ENCODE measurements at regions not wholly inside any gene's neighbourhood (a gene's known extent, or its start where the extent isn't known, plus 50 kb on each side); places are given as distances from the start of the nearest gene placed in this dataset.
A peak's percentile ranks its signal among the peaks of the same experiment; 100 is the strongest.

- H3K79me2 ChIP-seq (ENCODE audit: control insufficient read depth, insufficient read depth, low read length): no peaks in the 10 kb centered on the region
- ChIA-PET POLR2A (no interaction called here), CTCF (interaction anchor here (1.3 to 1.4 kb wide), 2 partner anchors 9 to 16 kb away, joined by 3 to 7 read pairs; no protein-coding TSS in a partner anchor), SMC1A (ENCODE audit: uncharacterized antibody, unreplicated experiment) (interaction anchor here (1.0 to 2.7 kb wide), 4 partner anchors 9 to 18 kb away, joined by 4 to 13 read pairs (median 6); no protein-coding TSS in a partner anchor), RAD21 (ENCODE audit: unreplicated experiment) (no interaction called here)
- DNase-seq (ENCODE audit: low read depth, low spot score) (no peak), FAIRE-seq (no peak), ATAC-seq (peak; percentile 44)
- H3K9me3 ChIP-seq (replicated peaks; ENCODE audit: control insufficient read depth, insufficient read depth, low read length): no peaks in the 10 kb centered on the region
- H3K27me3 ChIP-seq (replicated peaks in 1 of 2; ENCODE audit: control insufficient read depth in 2 of 2, insufficient read depth in 2 of 2, low read length in 1 of 2): peaks cover 0 to 3% of the 10 kb centered on the region in 2 experiments; a peak in 1 of 4 replicates
- H3K9ac ChIP-seq (ENCODE audit: control insufficient read depth, insufficient read depth, low read length): no peak overlapping the region
- BruUV-seq (replicated peaks): no TSS peak
- H3K4me3 ChIP-seq: no peak overlapping the region
- no peaks in the 10 kb centered on the region for H3K4me1 ChIP-seq (ENCODE audit: control insufficient read depth, insufficient read depth, low read length)
- no peaks in the 10 kb centered on the region for H3K36me3 ChIP-seq (ENCODE audit: control insufficient read depth in 2 of 2, insufficient read depth in 2 of 2, low read length in 1 of 2)
- in situ Hi-C loops (cut with MboI) (no loop called here), intact Hi-C loops (cut with micrococcal nuclease; ENCODE audit: unreplicated experiment) (no loop called here)
- TF ChIP-seq, protein P1, sequence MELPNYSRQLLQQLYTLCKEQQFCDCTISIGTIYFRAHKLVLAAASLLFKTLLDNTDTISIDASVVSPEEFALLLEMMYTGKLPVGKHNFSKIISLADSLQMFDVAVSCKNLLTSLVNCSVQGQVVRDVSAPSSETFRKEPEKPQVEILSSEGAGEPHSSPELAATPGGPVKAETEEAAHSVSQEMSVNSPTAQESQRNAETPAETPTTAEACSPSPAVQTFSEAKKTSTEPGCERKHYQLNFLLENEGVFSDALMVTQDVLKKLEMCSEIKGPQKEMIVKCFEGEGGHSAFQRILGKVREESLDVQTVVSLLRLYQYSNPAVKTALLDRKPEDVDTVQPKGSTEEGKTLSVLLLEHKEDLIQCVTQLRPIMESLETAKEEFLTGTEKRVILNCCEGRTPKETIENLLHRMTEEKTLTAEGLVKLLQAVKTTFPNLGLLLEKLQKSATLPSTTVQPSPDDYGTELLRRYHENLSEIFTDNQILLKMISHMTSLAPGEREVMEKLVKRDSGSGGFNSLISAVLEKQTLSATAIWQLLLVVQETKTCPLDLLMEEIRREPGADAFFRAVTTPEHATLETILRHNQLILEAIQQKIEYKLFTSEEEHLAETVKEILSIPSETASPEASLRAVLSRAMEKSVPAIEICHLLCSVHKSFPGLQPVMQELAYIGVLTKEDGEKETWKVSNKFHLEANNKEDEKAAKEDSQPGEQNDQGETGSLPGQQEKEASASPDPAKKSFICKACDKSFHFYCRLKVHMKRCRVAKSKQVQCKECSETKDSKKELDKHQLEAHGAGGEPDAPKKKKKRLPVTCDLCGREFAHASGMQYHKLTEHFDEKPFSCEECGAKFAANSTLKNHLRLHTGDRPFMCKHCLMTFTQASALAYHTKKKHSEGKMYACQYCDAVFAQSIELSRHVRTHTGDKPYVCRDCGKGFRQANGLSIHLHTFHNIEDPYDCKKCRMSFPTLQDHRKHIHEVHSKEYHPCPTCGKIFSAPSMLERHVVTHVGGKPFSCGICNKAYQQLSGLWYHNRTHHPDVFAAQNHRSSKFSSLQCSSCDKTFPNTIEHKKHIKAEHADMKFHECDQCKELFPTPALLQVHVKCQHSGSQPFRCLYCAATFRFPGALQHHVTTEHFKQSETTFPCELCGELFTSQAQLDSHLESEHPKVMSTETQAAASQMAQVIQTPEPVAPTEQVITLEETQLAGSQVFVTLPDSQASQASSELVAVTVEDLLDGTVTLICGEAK (IDR thresholded peaks at IDR 0.05; ENCODE audit: borderline replicate concordance): peak; percentile 47; the same call in 1 of the 2 replicates
- TF ChIP-seq, protein P2, sequence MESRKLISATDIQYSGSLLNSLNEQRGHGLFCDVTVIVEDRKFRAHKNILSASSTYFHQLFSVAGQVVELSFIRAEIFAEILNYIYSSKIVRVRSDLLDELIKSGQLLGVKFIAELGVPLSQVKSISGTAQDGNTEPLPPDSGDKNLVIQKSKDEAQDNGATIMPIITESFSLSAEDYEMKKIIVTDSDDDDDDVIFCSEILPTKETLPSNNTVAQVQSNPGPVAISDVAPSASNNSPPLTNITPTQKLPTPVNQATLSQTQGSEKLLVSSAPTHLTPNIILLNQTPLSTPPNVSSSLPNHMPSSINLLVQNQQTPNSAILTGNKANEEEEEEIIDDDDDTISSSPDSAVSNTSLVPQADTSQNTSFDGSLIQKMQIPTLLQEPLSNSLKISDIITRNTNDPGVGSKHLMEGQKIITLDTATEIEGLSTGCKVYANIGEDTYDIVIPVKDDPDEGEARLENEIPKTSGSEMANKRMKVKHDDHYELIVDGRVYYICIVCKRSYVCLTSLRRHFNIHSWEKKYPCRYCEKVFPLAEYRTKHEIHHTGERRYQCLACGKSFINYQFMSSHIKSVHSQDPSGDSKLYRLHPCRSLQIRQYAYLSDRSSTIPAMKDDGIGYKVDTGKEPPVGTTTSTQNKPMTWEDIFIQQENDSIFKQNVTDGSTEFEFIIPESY (IDR thresholded peaks at IDR 0.05): 0 out of 2 replicates have a peak, but pooled peaks have one; percentile 35
- TF ChIP-seq, protein P3, sequence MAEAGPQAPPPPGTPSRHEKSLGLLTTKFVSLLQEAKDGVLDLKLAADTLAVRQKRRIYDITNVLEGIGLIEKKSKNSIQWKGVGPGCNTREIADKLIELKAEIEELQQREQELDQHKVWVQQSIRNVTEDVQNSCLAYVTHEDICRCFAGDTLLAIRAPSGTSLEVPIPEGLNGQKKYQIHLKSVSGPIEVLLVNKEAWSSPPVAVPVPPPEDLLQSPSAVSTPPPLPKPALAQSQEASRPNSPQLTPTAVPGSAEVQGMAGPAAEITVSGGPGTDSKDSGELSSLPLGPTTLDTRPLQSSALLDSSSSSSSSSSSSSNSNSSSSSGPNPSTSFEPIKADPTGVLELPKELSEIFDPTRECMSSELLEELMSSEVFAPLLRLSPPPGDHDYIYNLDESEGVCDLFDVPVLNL (IDR thresholded peaks at IDR 0.05; ENCODE audit: low read depth, low read length): no peak
- TF ChIP-seq HDAC6 (IDR thresholded peaks at IDR 0.05; ENCODE audit: unreplicated experiment): no peak
- no peak for TF ChIP-seq MTA3 (IDR thresholded peaks at IDR 0.05; ENCODE audit: borderline replicate concordance, low read length)
- TF ChIP-seq REST (IDR thresholded peaks at IDR 0.05; ENCODE audit: low read depth, low read length): peak; percentile 87
- no peak for TF ChIP-seq SREBF1 (IDR thresholded peaks at IDR 0.05; ENCODE audit: low read length)
- no peak overlapping the region for H3K4me2 ChIP-seq (ENCODE audit: control insufficient read depth, insufficient read depth)
- no peak overlapping the region for H2AFZ ChIP-seq (ENCODE audit: control insufficient read depth, low read depth, low read length)
- no peaks in the 10 kb centered on the region for H4K20me1 ChIP-seq (ENCODE audit: control insufficient read depth, insufficient read depth)
- WGBS (ENCODE audit: insufficient coverage, insufficient replicate concordance, low lambda C conversion rate, missing lambda C conversion rate): 18% methylated on average over 6 of the region's 6 CpGs
- H3K27ac ChIP-seq (ENCODE audit: control insufficient read depth, insufficient read depth): no peak overlapping the region
Observed at GRCh38 chr12:98296462-98297079, 218.8 kb upstream of the TMPO start.
